ENCODE measurements at regions not wholly inside any gene's neighbourhood (a gene's known extent, or its start where the extent isn't known, plus 50 kb on each side); places are given as distances from the start of the nearest gene placed in this dataset.

DNA sequence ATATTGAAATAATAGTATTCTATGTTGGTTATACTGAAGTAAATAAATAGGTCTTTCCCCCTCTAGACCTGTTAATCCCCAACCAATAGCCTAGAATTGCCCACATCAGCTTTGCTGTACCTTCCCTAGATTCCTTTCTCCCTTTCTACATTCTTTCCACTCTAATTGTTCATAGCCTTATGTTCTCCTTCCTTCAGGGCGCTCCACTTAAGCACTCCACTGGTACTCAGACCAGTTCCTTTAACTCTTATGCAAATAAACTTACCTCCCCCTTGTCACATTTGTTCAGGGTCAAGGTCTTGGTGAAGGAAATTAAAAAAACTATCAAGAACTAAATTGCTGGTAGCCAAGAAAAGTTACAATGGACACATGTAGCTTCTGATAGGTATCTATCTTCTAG lies 294.8 kb downstream of the UTP18 start:
- DNase-seq (ENCODE audit: low read depth in 2 of 2), result no peak

GRCh38 chr17:51559778-51560177 lies 299.4 kb downstream of the UTP18 start:
- no peak for DNase-seq (ENCODE audit: low read depth in 2 of 2)

GRCh38 chr17:51560398-51560797 lies 300.1 kb downstream of the UTP18 start:
- DNase-seq (ENCODE audit: low read depth in 2 of 2), result no peak

- no peak for DNase-seq (ENCODE audit: low read depth in 2 of 2)
Observed at GRCh38 chr17:51563961-51564360, 303.6 kb downstream of the UTP18 start.

DNA sequence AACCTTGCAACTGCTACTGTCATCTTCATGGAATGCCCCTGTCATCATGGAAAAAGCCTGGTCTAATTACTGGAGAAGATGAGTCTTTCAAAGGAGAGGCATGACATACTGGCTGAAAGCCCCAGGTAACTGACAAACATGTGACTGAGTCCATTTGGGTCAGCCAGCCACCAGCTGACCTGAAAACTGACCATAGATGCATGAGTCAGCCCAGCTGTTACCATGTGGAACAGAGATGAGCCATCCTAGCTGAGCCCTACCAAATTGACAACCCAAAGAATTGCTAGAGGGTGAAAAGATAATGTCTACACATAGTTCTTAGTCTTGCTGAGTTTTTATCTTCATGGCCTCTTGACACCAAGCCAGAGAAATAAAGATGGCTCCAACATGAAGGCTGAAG lies 311.8 kb downstream of the UTP18 start:
- DNase-seq (ENCODE audit: low read depth in 2 of 2), result no peak

Measured in stimulated activated CD4-positive, alpha-beta T cell treated with anti-CD3 and anti-CD28 coated beads, Interleukin-15, amount 100 ng/mL, for 48 hours (primary cell).